Heart left ventricle (tissue), 13 donors: ENCODE measurements at regions not wholly inside any gene's neighbourhood (a gene's known extent, or its start where the extent isn't known, plus 50 kb on each side); places are given as distances from the start of the nearest gene placed in this dataset.

ENCODE experiments used
- CTCF ChIP-seq, 12 donors: fragments of 200-600 bp; sonication (generic) in 4 of 12; IDR thresholded peaks; one replicate each; pipeline versions ENCODE4 v1.5.0 to v1.8.0; 2018 to 2022; ENCODE audit warnings: antibody characterized with exemption in 12 of 12, mild to moderate bottlenecking in 5 of 12
- POLR2A ChIP-seq, 2 donors: fragments of 450-650 bp; IDR thresholded peaks; one replicate each; pipeline ENCODE4 v1.6.1; 2017; ENCODE audit warnings: antibody characterized with exemption in 2 of 2, mild to moderate bottlenecking in 2 of 2, moderate library complexity in 2 of 2
- donor health status: ischemic (EF 13 %, LVEDD 7.1; RV severe dilation, severe dysfunction).
- donor health status: DM: no; HTN: yes; CAD: no.
- donor health status: DM: no; HTN: no; CAD: no.
- donor health status: ischemic (EF 25% LVEDD 6.9; RV normal size, moderate dysfunction).
- donor health status: ischemic (EF 25% LVEDD 5.7; RV mildly dilated, moderate dysfunction).
- donor health status: ischemic (EF 35%, LVEDD 5.7; RV mildly dilated, moderate dysfunction).
- donor health status: nonischemic (EF 11% LVEDD 7.7; RV severe dilation, severe dysfunction).
- donor health status: DM: yes; HTN: yes; CAD: no.
- donor health status: PGD.
- donor health status: ischemic (EF 29% LVEDD 5.4; RV normal size, mild dysfunction).
- donor health status: nonischemic (EF 23%, LVEDD 6.1; RV moderate dilation, normal function).

DNA sequence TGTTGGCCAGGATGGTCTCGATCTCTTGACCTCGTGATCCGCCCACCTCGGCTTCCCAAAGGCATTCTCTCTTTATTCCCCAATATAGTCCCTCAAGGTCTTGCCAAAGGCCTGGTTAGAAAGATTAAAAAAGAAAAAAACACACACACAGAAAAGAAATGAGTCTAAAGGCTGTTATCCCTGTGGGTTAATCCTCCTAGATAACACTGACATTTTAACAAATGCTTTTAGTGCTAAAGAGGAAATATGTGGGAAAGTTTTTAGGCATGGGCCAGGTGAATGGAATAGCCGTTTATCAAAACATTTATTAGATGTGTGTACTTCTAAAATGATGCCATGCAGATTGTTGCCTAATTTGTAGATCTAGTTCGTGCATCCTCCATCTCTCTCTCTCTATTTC is 261.6 kb upstream of the FN1 start:
- TF ChIP-seq CTCF (IDR thresholded peaks at IDR 0.05), result no peak
- no peak for TF ChIP-seq POLR2A (IDR thresholded peaks at IDR 0.05)
